DND-41 (cell line): ENCODE measurements at regions not wholly inside any gene's neighbourhood (a gene's known extent, or its start where the extent isn't known, plus 50 kb on each side); places are given as distances from the start of the nearest gene placed in this dataset.
A peak's percentile ranks its signal among the peaks of the same experiment; 100 is the strongest.

Experiments
- ATAC-seq: fragments of 200-7000 bp; cut with Tn5 transposase; 3 replicates; pipeline ENCODE4 v1.9.1; 2021; ENCODE audit warnings: low read depth; ENCODE audit not compliant: insufficient read depth
- DNase-seq: peaks from one replicate; pipeline ENCODE4 v3.0.0-alpha.2; 2020
- H2AFZ ChIP-seq: 2 replicates; pipeline ENCODE4 v1.6.0; 2012; ENCODE audit warnings: low read depth, low read length
- H3K27ac ChIP-seq: 2 replicates; pipeline ENCODE4 v1.5.1; 2012; ENCODE audit warnings: low read length, inconsistent platforms
- H3K27me3 ChIP-seq: fragments of 200-600 bp; sonication (generic); 2 replicates; pipeline ENCODE4 v1.6.0; 2012; ENCODE audit warnings: low read length, mild to moderate bottlenecking, inconsistent platforms; ENCODE audit not compliant: insufficient read depth, poor library complexity
- H3K36me3 ChIP-seq: 2 replicates; pipeline ENCODE4 v1.5.1; 2012; ENCODE audit warnings: low read length, inconsistent platforms; ENCODE audit not compliant: insufficient read depth
- H3K4me1 ChIP-seq: 2 replicates; pipeline ENCODE4 v1.5.1; 2012; ENCODE audit warnings: mild to moderate bottlenecking, low read length; ENCODE audit not compliant: insufficient read depth
- H3K4me2 ChIP-seq: 2 replicates; pipeline ENCODE4 v1.6.0; 2012; ENCODE audit warnings: mild to moderate bottlenecking, moderate library complexity, low read length, inconsistent platforms; ENCODE audit not compliant: insufficient read depth
- H3K4me3 ChIP-seq, 2 experiments: fragments of 200-600 bp in 1 of 2; shearing (Covaris generic) in 1 of 2; 2 replicates each; pipeline ENCODE4 v1.5.1; 2012 to 2016; ENCODE audit warnings: inconsistent platforms in 2 of 2, low read length in 2 of 2, mild to moderate bottlenecking in 2 of 2, low read depth in 1 of 2, moderate library complexity in 1 of 2
- H3K79me2 ChIP-seq: 2 replicates; pipeline ENCODE4 v1.6.0; 2012; ENCODE audit warnings: low read length, inconsistent platforms; ENCODE audit not compliant: insufficient read depth
- H3K9ac ChIP-seq: 2 replicates; pipeline ENCODE4 v1.6.0; 2012; ENCODE audit warnings: low read depth, mild to moderate bottlenecking, inconsistent platforms, low read length, moderate library complexity
- H3K9me3 ChIP-seq: 2 replicates; pipeline ENCODE4 v1.5.1; 2012; ENCODE audit warnings: low read length, moderate library complexity, mild to moderate bottlenecking, inconsistent platforms; ENCODE audit not compliant: insufficient read depth, severe bottlenecking
- H4K20me1 ChIP-seq: 2 replicates; pipeline ENCODE4 v1.6.0; 2012; ENCODE audit warnings: low read length; ENCODE audit not compliant: insufficient read depth
- EZH2 ChIP-seq: IDR thresholded peaks from 3 replicates; pipeline ENCODE4 v1.6.1; 2012; ENCODE audit warnings: borderline replicate concordance, low read depth, mild to moderate bottlenecking, moderate library complexity, low read length, inconsistent platforms; ENCODE audit not compliant: severe bottlenecking
- TF ChIP-seq, protein P1 (sequence below): IDR thresholded peaks from 2 replicates; pipeline ENCODE4 v1.5.1; 2012; ENCODE audit warnings: borderline replicate concordance, low read length, moderate library complexity, mild to moderate bottlenecking; ENCODE audit not compliant: poor library complexity, severe bottlenecking; ENCODE audit errors: extremely low read depth

DNA sequence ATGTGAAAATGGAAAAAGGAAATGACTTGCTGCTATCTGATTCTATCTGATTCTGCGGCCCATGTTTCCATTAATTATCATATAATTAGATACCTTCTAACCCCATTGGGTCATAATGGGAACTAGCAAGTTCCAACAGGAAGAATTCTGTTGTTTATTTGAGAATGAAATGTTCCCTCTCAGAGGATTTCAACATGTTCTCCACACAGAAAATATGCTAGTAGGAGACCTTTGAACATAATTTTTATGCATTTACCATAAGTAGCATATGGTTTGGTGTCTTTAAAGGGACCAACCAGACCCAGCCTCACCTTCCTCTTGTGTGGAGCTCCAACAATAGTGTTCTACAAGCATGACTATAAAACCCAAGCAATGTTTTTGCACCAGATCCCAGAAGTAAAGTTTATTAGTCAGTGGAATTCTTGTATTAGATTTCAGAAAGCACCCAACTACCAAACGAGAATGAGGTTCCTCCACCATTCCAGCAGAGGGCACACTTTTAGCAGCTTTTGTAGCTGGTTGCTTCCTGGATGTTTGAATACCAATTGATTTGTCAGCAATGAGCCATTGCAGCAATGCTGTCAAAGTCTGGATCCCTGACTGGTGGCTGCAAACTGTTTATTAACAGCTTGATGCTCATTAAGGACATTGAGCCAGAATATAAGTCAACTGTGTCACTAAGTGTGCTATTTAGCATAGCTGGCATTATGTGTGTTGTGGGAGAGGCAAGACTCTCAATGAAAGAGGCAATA is 143.6 kb upstream of the GJE1 start:
- peak; percentile 22 for DNase-seq
- Histone ChIP-seq H3K4me3 (no peak overlapping the region), H2AFZ (0 out of 2 replicates have a peak overlapping the region, but pooled peaks have one; percentile 19), H3K27me3 (no peaks in the 10 kb centered on the region), H3K9me3 (no peaks in the 10 kb centered on the region), H3K36me3 (no peaks in the 10 kb centered on the region), H3K27ac (no peak overlapping the region), H3K79me2 (no peaks in the 10 kb centered on the region), H3K4me1 (no peaks in the 10 kb centered on the region), H3K4me2 (no peak overlapping the region), H4K20me1 (no peaks in the 10 kb centered on the region), H3K9ac (no peak overlapping the region)
- peak; percentile 48; the same call in 1 of the 3 replicates for ATAC-seq
- no peak for TF ChIP-seq EZH2
- TF ChIP-seq, protein P1, sequence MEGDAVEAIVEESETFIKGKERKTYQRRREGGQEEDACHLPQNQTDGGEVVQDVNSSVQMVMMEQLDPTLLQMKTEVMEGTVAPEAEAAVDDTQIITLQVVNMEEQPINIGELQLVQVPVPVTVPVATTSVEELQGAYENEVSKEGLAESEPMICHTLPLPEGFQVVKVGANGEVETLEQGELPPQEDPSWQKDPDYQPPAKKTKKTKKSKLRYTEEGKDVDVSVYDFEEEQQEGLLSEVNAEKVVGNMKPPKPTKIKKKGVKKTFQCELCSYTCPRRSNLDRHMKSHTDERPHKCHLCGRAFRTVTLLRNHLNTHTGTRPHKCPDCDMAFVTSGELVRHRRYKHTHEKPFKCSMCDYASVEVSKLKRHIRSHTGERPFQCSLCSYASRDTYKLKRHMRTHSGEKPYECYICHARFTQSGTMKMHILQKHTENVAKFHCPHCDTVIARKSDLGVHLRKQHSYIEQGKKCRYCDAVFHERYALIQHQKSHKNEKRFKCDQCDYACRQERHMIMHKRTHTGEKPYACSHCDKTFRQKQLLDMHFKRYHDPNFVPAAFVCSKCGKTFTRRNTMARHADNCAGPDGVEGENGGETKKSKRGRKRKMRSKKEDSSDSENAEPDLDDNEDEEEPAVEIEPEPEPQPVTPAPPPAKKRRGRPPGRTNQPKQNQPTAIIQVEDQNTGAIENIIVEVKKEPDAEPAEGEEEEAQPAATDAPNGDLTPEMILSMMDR, result peak; percentile 70

DNA sequence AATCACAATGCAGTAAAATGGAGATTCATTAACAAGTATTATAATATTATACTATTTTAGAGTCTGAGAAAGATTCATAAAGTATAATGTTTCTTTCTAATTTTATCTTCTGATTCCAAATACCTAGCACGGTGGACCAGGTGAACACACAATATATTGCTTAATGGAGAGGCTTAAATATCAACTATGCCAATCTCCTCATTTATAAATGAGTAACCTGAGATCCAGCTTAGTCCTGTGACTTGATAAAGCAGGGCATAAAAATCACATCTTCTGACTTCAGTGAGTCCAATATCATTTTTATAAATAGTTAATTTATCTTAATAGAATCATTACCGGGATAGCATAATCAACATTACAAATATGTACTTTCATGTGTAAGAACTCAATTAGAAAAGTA is 144.4 kb upstream of the GJE1 start:
- no peaks in the 10 kb centered on the region for H3K36me3 ChIP-seq
- no peak overlapping the region for H3K4me2 ChIP-seq
- H3K4me1 ChIP-seq, result no peaks in the 10 kb centered on the region
- no peaks in the 10 kb centered on the region for H3K9me3 ChIP-seq
- DNase-seq (no peak), ATAC-seq (no peak)
- TF ChIP-seq, protein P1, result no peak
- TF ChIP-seq EZH2, result no peak
- no peaks in the 10 kb centered on the region for H3K27me3 ChIP-seq
- H4K20me1 ChIP-seq, result no peaks in the 10 kb centered on the region
- H3K79me2 ChIP-seq, result no peaks in the 10 kb centered on the region
- no peak overlapping the region for H3K9ac ChIP-seq
- no peak overlapping the region for H3K4me3 ChIP-seq
- H3K27ac ChIP-seq, result no peak overlapping the region
- no peak overlapping the region for H2AFZ ChIP-seq

DNA sequence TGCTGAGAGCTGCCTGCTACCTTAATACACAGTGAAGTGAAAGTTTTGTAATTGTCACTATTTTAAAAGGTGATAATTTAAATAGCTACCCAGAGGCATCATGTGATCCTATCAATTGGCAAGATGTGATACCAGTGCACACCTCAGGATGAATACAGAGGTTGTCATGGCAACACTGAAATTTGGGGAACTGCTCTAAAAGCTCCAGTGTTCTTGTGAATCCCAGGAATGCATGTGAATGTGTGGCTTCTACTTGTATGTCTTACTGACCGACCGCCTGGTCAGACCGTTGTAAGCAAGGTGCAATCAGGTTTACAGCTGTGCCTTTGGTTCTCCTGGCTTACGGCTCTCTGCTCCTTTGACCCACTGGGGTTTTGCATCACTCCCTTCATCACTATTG is 146.3 kb upstream of the GJE1 start:
- Histone ChIP-seq H3K36me3 (no peaks in the 10 kb centered on the region), H3K4me3 (no peak overlapping the region), H4K20me1 (no peaks in the 10 kb centered on the region), H3K4me2 (no peak overlapping the region), H3K9ac (no peak overlapping the region), H3K27me3 (no peaks in the 10 kb centered on the region), H3K4me1 (no peaks in the 10 kb centered on the region), H3K27ac (no peak overlapping the region), H3K9me3 (no peaks in the 10 kb centered on the region), H2AFZ (no peak overlapping the region), H3K79me2 (no peaks in the 10 kb centered on the region)
- no peak for ATAC-seq
- no peak for TF ChIP-seq EZH2
- TF ChIP-seq, protein P1, result no peak
- no peak for DNase-seq

DNA sequence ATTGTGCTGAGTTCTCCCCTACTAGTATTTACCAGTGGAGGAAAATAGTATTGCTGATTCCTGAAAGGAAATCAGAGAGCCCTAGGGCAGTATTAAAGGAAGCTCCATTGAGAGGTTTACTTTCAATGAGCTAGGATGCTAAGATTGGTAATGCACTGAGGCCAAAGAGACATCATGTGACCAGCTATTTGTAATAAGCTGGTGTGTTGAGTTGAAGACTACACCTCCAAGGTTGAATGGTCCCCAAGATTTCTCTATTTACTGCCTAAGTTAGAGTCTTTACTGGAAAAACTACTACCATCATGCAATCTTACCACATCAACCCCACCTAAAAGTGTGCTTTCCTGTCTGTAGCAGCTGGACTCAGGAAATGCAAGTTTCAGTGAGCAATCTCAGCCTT is 151.5 kb upstream of the GJE1 start:
- TF ChIP-seq EZH2, result no peak
- TF ChIP-seq, protein P1, result no peak
- ATAC-seq (no peak), DNase-seq (no peak)
- Histone ChIP-seq H3K9me3 (no peaks in the 10 kb centered on the region), H3K4me2 (no peak overlapping the region), H2AFZ (no peak overlapping the region), H3K36me3 (no peaks in the 10 kb centered on the region), H3K9ac (no peak overlapping the region), H3K4me3 (no peak overlapping the region), H3K27ac (no peak overlapping the region), H3K79me2 (no peaks in the 10 kb centered on the region), H3K27me3 (no peaks in the 10 kb centered on the region), H4K20me1 (no peaks in the 10 kb centered on the region), H3K4me1 (no peaks in the 10 kb centered on the region)
